OCI-LY3 (cell line): ENCODE measurements at regions not wholly inside any gene's neighbourhood (a gene's known extent, or its start where the extent isn't known, plus 50 kb on each side); places are given as distances from the start of the nearest gene placed in this dataset.
"Not testable (repeated sequence)": the region's sequence is repeated elsewhere in the genome, so short reads cannot be mapped to it uniquely, and the experiment has no call there.

Experiments used
- H2AFZ ChIP-seq: fragments of 200-600, 300-600 bp; shearing (Covaris generic); 2 replicates; pipeline ENCODE4 v1.6.0; 2014; ENCODE audit warnings: antibody characterized with exemption, low read depth, low read length
- H3K27ac ChIP-seq: fragments of 200-600, 300-600 bp; sonication (generic); 2 replicates; pipeline ENCODE4 v1.5.1; 2014; ENCODE audit warnings: mild to moderate bottlenecking, low read length, moderate library complexity, mixed read lengths
- H3K27me3 ChIP-seq: fragments of 200-600, 300-600 bp; sonication (generic); 2 replicates; pipeline ENCODE4 v1.6.1; 2014; ENCODE audit warnings: low read depth, low read length, mixed read lengths
- H3K36me3 ChIP-seq: fragments of 200-600, 300-600 bp; sonication (generic); replicated peaks from 2 replicates; pipeline ENCODE3; 2014; ENCODE audit warnings: low read depth, low read length, mixed read lengths
- H3K4me1 ChIP-seq: fragments of 300-600, 200-600 bp; sonication (generic); 2 replicates; pipeline ENCODE4 v1.6.1; 2014; ENCODE audit warnings: low read length, mixed read lengths
- H3K4me2 ChIP-seq: fragments of 200-600, 300-600 bp; sonication (generic); 2 replicates; pipeline ENCODE4 v1.6.1; 2014; ENCODE audit warnings: low read length, mixed read lengths
- H3K4me3 ChIP-seq: fragments of 300-600, 200-600 bp; sonication (generic); 2 replicates; pipeline ENCODE4 v1.5.1; 2014; ENCODE audit warnings: antibody characterized with exemption, mild to moderate bottlenecking, low read length, moderate library complexity
- H3K79me2 ChIP-seq: fragments of 300-600, 200-600 bp; shearing (Covaris generic); 2 replicates; pipeline ENCODE4 v1.6.1; 2014; ENCODE audit warnings: mild to moderate bottlenecking, low read length, mixed read lengths
- H3K9ac ChIP-seq: fragments of 300-600, 200-600 bp; shearing (Covaris generic); 2 replicates; pipeline ENCODE4 v1.6.0; 2014; ENCODE audit warnings: mild to moderate bottlenecking, low read length, moderate library complexity
- H3K9me3 ChIP-seq: fragments of 200-600, 300-600 bp; shearing (Covaris generic); 2 replicates; pipeline ENCODE4 v1.6.1; 2014; ENCODE audit warnings: low read length, mixed read lengths; ENCODE audit not compliant: insufficient read depth
- H4K20me1 ChIP-seq: fragments of 200-600, 300-600 bp; sonication (generic); 2 replicates; pipeline ENCODE4 v1.6.1; 2016; ENCODE audit warnings: low read length, mixed read lengths; ENCODE audit not compliant: insufficient read depth
- EZH2phosphoT487 ChIP-seq: fragments of 200-600 bp; shearing (Covaris generic); IDR thresholded peaks from 2 replicates; pipeline ENCODE4 v1.6.1; 2018; ENCODE audit warnings: antibody characterized with exemption, mixed run types, low read depth
- TF ChIP-seq, protein P1 (sequence below): fragments of 200-600, 300-600 bp; sonication (generic); IDR thresholded peaks from 2 replicates; pipeline ENCODE4 v1.5.1; 2014; ENCODE audit warnings: antibody characterized with exemption, low read length, low read depth

GRCh38 chrX:23511793-23512192 lies 155.5 kb upstream of the PRDX4 start:
- Histone ChIP-seq H3K27me3 (no peaks in the 10 kb centered on the region), H4K20me1 (no peaks in the 10 kb centered on the region), H2AFZ (no peak overlapping the region), H3K4me3 (no peak overlapping the region), H3K4me1 (no peaks in the 10 kb centered on the region), H3K9ac (no peak overlapping the region), H3K4me2 (no peak overlapping the region), H3K79me2 (no peaks in the 10 kb centered on the region), H3K36me3 (no peaks in the 10 kb centered on the region), H3K9me3 (no peaks in the 10 kb centered on the region), H3K27ac (no peak overlapping the region)
- no peak for TF ChIP-seq EZH2phosphoT487
- TF ChIP-seq, protein P1, sequence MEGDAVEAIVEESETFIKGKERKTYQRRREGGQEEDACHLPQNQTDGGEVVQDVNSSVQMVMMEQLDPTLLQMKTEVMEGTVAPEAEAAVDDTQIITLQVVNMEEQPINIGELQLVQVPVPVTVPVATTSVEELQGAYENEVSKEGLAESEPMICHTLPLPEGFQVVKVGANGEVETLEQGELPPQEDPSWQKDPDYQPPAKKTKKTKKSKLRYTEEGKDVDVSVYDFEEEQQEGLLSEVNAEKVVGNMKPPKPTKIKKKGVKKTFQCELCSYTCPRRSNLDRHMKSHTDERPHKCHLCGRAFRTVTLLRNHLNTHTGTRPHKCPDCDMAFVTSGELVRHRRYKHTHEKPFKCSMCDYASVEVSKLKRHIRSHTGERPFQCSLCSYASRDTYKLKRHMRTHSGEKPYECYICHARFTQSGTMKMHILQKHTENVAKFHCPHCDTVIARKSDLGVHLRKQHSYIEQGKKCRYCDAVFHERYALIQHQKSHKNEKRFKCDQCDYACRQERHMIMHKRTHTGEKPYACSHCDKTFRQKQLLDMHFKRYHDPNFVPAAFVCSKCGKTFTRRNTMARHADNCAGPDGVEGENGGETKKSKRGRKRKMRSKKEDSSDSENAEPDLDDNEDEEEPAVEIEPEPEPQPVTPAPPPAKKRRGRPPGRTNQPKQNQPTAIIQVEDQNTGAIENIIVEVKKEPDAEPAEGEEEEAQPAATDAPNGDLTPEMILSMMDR: no peak

- Histone ChIP-seq H3K27ac (no peak overlapping the region), H3K9me3 (no peaks in the 10 kb centered on the region), H3K4me2 (no peak overlapping the region), H3K9ac (no peak overlapping the region), H3K36me3 (no peaks in the 10 kb centered on the region), H3K27me3 (no peaks in the 10 kb centered on the region; the same call in 1 of the 2 replicates), H3K4me3 (no peak overlapping the region), H3K4me1 (no peaks in the 10 kb centered on the region), H2AFZ (no peak overlapping the region), H4K20me1 (no peaks in the 10 kb centered on the region), H3K79me2 (no peaks in the 10 kb centered on the region)
- TF ChIP-seq, protein P1: no peak
- no peak for TF ChIP-seq EZH2phosphoT487
Observed at GRCh38 chrX:23513121-23513520, 154.2 kb upstream of the PRDX4 start.

DNA sequence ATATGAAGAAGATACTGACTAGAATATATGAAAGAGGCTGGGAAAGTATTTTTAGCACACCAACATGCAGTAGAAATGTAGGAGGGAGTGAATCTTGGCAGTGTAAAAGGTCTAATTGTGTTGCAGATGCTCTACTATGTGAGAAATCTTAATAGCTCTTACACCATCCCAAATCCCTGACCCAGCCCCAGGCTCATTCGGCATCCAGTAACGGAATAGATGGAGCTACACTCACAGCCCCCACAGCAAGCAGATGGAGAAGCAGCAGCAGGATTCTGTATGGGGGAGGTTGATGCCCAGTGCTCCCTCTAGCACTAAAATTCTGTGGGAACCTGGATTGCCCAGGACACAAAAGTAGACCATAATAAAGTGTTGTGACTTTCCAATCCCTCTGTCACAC lies 153.2 kb upstream of the PRDX4 start:
- H3K27ac ChIP-seq: no peak overlapping the region
- H3K4me2 ChIP-seq: no peak overlapping the region
- H3K4me1 ChIP-seq: no peaks in the 10 kb centered on the region

GRCh38 chrX:23515028-23515427 lies 152.3 kb upstream of the PRDX4 start:
- TF ChIP-seq, protein P1: no peak
- no peak for TF ChIP-seq EZH2phosphoT487
- Histone ChIP-seq H3K36me3 (no peaks in the 10 kb centered on the region), H3K9ac (no peak overlapping the region), H3K9me3 (no peaks in the 10 kb centered on the region), H3K4me1 (no peaks in the 10 kb centered on the region), H3K4me3 (no peak overlapping the region), H4K20me1 (no peaks in the 10 kb centered on the region), H2AFZ (no peak overlapping the region), H3K27me3 (no peaks in the 10 kb centered on the region; the same call in 1 of the 2 replicates), H3K4me2 (no peak overlapping the region), H3K79me2 (no peaks in the 10 kb centered on the region), H3K27ac (no peak overlapping the region)

More for the DNA sequence above, 153.2 kb upstream of the PRDX4 start:
- H2AFZ ChIP-seq: no peak overlapping the region
- H4K20me1 ChIP-seq: no peaks in the 10 kb centered on the region
- no peaks in the 10 kb centered on the region for H3K36me3 ChIP-seq
- no peaks in the 10 kb centered on the region for H3K9me3 ChIP-seq
- no peak overlapping the region for H3K9ac ChIP-seq
- H3K4me3 ChIP-seq: no peak overlapping the region
- no peaks in the 10 kb centered on the region for H3K79me2 ChIP-seq
- no peak for TF ChIP-seq EZH2phosphoT487
- TF ChIP-seq, protein P1: no peak
- H3K27me3 ChIP-seq: no peaks in the 10 kb centered on the region; the same call in 1 of the 2 replicates

DNA sequence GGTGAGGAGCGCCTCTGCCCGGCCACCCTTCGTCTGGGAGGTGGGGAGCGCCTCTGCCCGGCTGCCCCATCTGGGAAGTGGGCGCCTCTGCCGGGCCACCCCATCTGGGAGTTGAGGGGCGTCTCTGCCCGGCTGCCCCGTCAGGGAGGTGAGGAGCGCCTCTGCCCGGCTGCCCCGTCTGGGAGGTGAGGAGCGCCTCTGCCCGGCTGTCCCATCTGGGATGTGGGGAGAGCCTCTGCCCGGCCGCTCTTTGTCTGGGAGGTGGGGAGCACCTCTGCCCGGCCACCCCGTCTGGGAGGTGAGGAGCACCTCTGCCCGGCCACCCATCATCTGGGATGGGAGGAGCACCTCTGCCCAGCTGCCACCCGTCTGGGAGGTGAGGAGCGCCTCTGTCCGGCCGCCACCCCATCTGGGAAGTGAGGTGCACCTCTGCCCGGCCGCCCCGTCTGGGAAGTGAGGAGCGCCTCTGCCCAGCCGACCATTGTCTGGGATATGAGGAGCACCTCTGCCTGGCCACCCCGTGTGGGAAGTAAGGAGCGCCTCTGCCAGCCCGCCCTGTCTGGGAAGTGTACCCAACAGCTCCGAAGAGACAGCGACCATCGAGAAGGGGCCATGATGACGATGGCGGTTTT lies 144.2 kb upstream of the PRDX4 start:
- not testable (repeated sequence) for H3K9me3 ChIP-seq, H3K27ac ChIP-seq, H3K9ac ChIP-seq, H3K79me2 ChIP-seq, H4K20me1 ChIP-seq, H3K27me3 ChIP-seq, H3K4me3 ChIP-seq, H3K4me1 ChIP-seq, H2AFZ ChIP-seq, H3K4me2 ChIP-seq, H3K36me3 ChIP-seq
